Uterus (tissue), 3 donors: ENCODE measurements at regions not wholly inside any gene's neighbourhood (a gene's known extent, or its start where the extent isn't known, plus 50 kb on each side); places are given as distances from the start of the nearest gene placed in this dataset. TPM values are rescaled to one million over a fixed set of nuclear protein-coding genes. Genes with fewer than 3 reads are reported as not detected.

Source experiments
- DNase-seq, 2 donors: peaks; one replicate each; pipeline ENCODE4 v3.0.0-alpha.2; 2019 to 2020
- H3K27ac ChIP-seq, 2 donors: fragments of 200-600 bp; sonication (generic); 1 replicate in 1 of 2; 2 replicates in 1 of 2; pipeline ENCODE4 v1.5.1; 2016 to 2018
- H3K27me3 ChIP-seq, 2 donors: fragments of 200-600 bp; sonication (generic); one replicate each; pipeline ENCODE4 v1.5.1; 2018 to 2019; ENCODE audit warnings: control low read depth in 1 of 2
- H3K36me3 ChIP-seq, 2 donors: fragments of 200-600 bp; sonication (generic); one replicate each; pipeline ENCODE4 v1.5.1; 2019; ENCODE audit warnings: control low read depth in 1 of 2
- H3K4me1 ChIP-seq, 2 donors: fragments of 200-600 bp; sonication (generic); one replicate each; pipeline ENCODE4 v1.5.1; 2018 to 2019; ENCODE audit warnings: control low read depth in 1 of 2
- H3K4me3 ChIP-seq, 2 donors: fragments of 200-600 bp; sonication (generic); 1 replicate in 1 of 2; 2 replicates in 1 of 2; pipeline ENCODE4 v1.5.1; 2018 to 2019; ENCODE audit warnings: mild to moderate bottlenecking in 1 of 2
- H3K9me3 ChIP-seq, 2 donors: fragments of 200-600 bp; sonication (generic); one replicate each; pipeline ENCODE4 v1.5.1; 2019; ENCODE audit warnings: control low read depth in 1 of 2
- POLR2A ChIP-seq, 2 donors: fragments of 450-650 bp; IDR thresholded peaks; one replicate each; pipeline ENCODE4 v1.6.1; 2016; ENCODE audit warnings: antibody characterized with exemption in 2 of 2, mild to moderate bottlenecking in 1 of 2, moderate library complexity in 1 of 2
- intact Hi-C: fragments of 100-400 bp; cut with DNase I; formaldehyde crosslinking; loops from one replicate; pipeline ENCODE4 v1.15.1; 2023; ENCODE audit warnings: low total_unique reads
- microRNA-seq: library from miRNA; unstranded; fragments of <30 nt; microRNA quantifications from one replicate; pipeline ENCODE4, GENCODE V29; 2016; ENCODE audit warnings: borderline microRNAs expressed, borderline replicate concordance
- small RNA-seq: library from RNA; depleted of rRNA; stranded (forward); fragments of <200 nt; gene quantifications from one replicate; pipeline ENCODE3, GENCODE V24; 2016
- TF ChIP-seq, protein P1 (sequence below), 4 experiments: fragments of 200-600 bp in 2 of 4; fragments of 450-650 bp in 2 of 4; sonication (generic) in 2 of 4; IDR thresholded peaks; one replicate each; pipeline ENCODE4 v1.5.1; 2016 to 2019; ENCODE audit warnings: antibody characterized with exemption in 4 of 4, mild to moderate bottlenecking in 2 of 4, moderate library complexity in 1 of 4
- donor health status: DM: yes; HTN: yes; CAD: no.

DNA sequence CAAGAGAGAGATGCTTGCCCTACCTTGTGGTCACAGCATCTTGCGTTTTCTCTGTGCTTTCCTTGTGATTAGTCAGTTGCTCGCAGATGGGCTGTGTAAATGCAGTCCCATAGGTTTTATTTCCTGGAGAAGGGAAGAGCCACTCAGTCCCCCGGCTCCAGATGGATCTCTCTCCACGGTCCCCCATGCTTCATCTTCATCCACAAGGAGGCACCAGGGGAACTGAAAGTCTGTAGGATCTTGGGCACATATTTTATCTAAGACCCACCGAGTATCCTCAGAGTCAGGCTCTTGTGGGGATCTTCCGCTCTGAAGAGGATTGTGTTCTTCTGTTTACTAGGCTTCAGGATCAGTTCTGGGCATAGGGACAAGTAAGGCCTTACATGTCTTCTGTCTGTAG, 66.8 kb upstream of the E2F8 start:
- H3K36me3 ChIP-seq: no peaks in the 10 kb centered on the region
- intact Hi-C loops: no loop called here
- H3K4me1 ChIP-seq: no peaks in the 10 kb centered on the region
- no peak for DNase-seq
- no peaks in the 10 kb centered on the region for H3K9me3 ChIP-seq
- no peak overlapping the region for H3K4me3 ChIP-seq
- H3K27me3 ChIP-seq: no peaks in the 10 kb centered on the region
- TF ChIP-seq, protein P1, sequence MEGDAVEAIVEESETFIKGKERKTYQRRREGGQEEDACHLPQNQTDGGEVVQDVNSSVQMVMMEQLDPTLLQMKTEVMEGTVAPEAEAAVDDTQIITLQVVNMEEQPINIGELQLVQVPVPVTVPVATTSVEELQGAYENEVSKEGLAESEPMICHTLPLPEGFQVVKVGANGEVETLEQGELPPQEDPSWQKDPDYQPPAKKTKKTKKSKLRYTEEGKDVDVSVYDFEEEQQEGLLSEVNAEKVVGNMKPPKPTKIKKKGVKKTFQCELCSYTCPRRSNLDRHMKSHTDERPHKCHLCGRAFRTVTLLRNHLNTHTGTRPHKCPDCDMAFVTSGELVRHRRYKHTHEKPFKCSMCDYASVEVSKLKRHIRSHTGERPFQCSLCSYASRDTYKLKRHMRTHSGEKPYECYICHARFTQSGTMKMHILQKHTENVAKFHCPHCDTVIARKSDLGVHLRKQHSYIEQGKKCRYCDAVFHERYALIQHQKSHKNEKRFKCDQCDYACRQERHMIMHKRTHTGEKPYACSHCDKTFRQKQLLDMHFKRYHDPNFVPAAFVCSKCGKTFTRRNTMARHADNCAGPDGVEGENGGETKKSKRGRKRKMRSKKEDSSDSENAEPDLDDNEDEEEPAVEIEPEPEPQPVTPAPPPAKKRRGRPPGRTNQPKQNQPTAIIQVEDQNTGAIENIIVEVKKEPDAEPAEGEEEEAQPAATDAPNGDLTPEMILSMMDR (IDR thresholded peaks at IDR 0.05): no peak
- no peak for TF ChIP-seq POLR2A (IDR thresholded peaks at IDR 0.05)
- H3K27ac ChIP-seq: no peak overlapping the region

GRCh38 chr11:19306179-19306944, 65.6 kb upstream of the E2F8 start:
- no peaks in the 10 kb centered on the region for H3K4me1 ChIP-seq
- H3K36me3 ChIP-seq: no peaks in the 10 kb centered on the region
- DNase-seq: no peak
- no peaks in the 10 kb centered on the region for H3K9me3 ChIP-seq
- no peak for TF ChIP-seq POLR2A (IDR thresholded peaks at IDR 0.05)
- TF ChIP-seq, protein P1 (IDR thresholded peaks at IDR 0.05): no peak
- H3K4me3 ChIP-seq: no peak overlapping the region
- H3K27ac ChIP-seq: no peak overlapping the region
- no peaks in the 10 kb centered on the region for H3K27me3 ChIP-seq
- intact Hi-C loops: no loop called here

- no peaks in the 10 kb centered on the region for H3K36me3 ChIP-seq
- no peak for DNase-seq
- H3K27me3 ChIP-seq: no peaks in the 10 kb centered on the region
- H3K9me3 ChIP-seq: no peaks in the 10 kb centered on the region
- no peak overlapping the region for H3K27ac ChIP-seq
- intact Hi-C loops: no loop called here
- no peaks in the 10 kb centered on the region for H3K4me1 ChIP-seq
- TF ChIP-seq, protein P1 (IDR thresholded peaks at IDR 0.05): no peak
- no peak for TF ChIP-seq POLR2A (IDR thresholded peaks at IDR 0.05)
- H3K4me3 ChIP-seq: no peak overlapping the region
These were observed 60.6 kb upstream of the E2F8 start for GRCh38 chr11:19301361-19301760.

DNA sequence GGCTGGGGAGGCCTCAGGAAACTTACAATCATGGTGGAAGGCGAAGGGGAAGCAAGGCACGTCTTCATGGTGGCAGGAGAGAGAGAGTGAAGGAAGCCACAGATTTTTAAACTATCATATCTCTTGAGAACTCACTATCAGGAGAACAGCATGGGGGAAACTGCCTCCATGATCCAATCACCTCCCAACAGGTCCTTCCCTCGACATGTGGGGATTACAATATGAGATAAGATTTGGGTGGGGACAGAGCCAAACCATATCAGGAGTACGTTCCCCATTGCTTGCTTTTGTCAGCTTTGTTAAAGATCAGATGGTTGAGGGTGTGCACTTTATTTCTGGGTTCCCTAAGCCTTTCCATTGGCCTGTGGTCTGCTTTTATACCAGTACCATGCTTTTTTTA, 53.7 kb upstream of the E2F8 start:
- DNase-seq: no peak
- H3K4me3 ChIP-seq: no peak overlapping the region
- no peaks in the 10 kb centered on the region for H3K4me1 ChIP-seq
- intact Hi-C loops: no loop called here
- H3K9me3 ChIP-seq: no peaks in the 10 kb centered on the region
- H3K27ac ChIP-seq: no peak overlapping the region
- no peaks in the 10 kb centered on the region for H3K27me3 ChIP-seq
- H3K36me3 ChIP-seq: no peaks in the 10 kb centered on the region
- TF ChIP-seq, protein P1 (IDR thresholded peaks at IDR 0.05): no peak
- TF ChIP-seq POLR2A (IDR thresholded peaks at IDR 0.05): no peak

- intact Hi-C loops: no loop called here
- no peak for DNase-seq
- no peaks in the 10 kb centered on the region for H3K36me3 ChIP-seq
- H3K4me3 ChIP-seq: no peak overlapping the region
- no peaks in the 10 kb centered on the region for H3K9me3 ChIP-seq
- no peaks in the 10 kb centered on the region for H3K4me1 ChIP-seq
- no peak overlapping the region for H3K27ac ChIP-seq
- no peak for TF ChIP-seq POLR2A (IDR thresholded peaks at IDR 0.05)
- TF ChIP-seq, protein P1 (IDR thresholded peaks at IDR 0.05): no peak
- H3K27me3 ChIP-seq: no peaks in the 10 kb centered on the region
These were observed 50.3 kb upstream of the E2F8 start for GRCh38 chr11:19291064-19291463.

Small RNA genes lying in the stretch of these regions (microRNA-seq; reads per million reads assigned to microRNA genes)
- not detected for gene MIR4486

Small RNA genes lying in the stretch of these regions (small RNA-seq; reads per million reads assigned to genes)
- not detected for gene MIR4486
- not detected for gene RF00408
- not detected for gene RNA5SP335
